GM18520 (cell line): ENCODE measurements at regions not wholly inside any gene's neighbourhood (a gene's known extent, or its start where the extent isn't known, plus 50 kb on each side); places are given as distances from the start of the nearest gene placed in this dataset.
"Not testable (repeated sequence)": the region's sequence is repeated elsewhere in the genome, so short reads cannot be mapped to it uniquely, and the experiment has no call there.

Source experiments
- ATAC-seq: cut with Tn5 transposase; IDR thresholded peaks from one replicate; pipeline ENCODE4 v1.9.1; 2021; ENCODE audit not compliant: unreplicated experiment

- not testable (repeated sequence) for ATAC-seq
These were observed 135.2 kb downstream of the FAM72B start for GRCh38 chr1:121048769-121049443.

GRCh38 chr1:121050097-121050496, 134.0 kb downstream of the FAM72B start:
- ATAC-seq: not testable (repeated sequence)

GRCh38 chr1:121051161-121051790, 132.9 kb downstream of the FAM72B start:
- not testable (repeated sequence) for ATAC-seq

GRCh38 chr1:121052081-121052660, 132.0 kb downstream of the FAM72B start:
- ATAC-seq: not testable (repeated sequence)

GRCh38 chr1:121054928-121055327, 129.2 kb downstream of the FAM72B start:
- not testable (repeated sequence) for ATAC-seq

- not testable (repeated sequence) for ATAC-seq
These were observed 117.2 kb downstream of the FAM72B start for GRCh38 chr1:121066925-121067324.

GRCh38 chr1:121068738-121069499, 115.2 kb downstream of the FAM72B start:
- not testable (repeated sequence) for ATAC-seq

- ATAC-seq: not testable (repeated sequence)
These were observed 110.3 kb downstream of the FAM72B start for GRCh38 chr1:121073852-121074251.

- ATAC-seq: not testable (repeated sequence)
These were observed 108.8 kb downstream of the FAM72B start for GRCh38 chr1:121075254-121075805.

GRCh38 chr1:121076674-121077073, 107.5 kb downstream of the FAM72B start:
- peak; percentile 77 for ATAC-seq

GRCh38 chr1:121079655-121080054, 104.5 kb downstream of the FAM72B start:
- not testable (repeated sequence) for ATAC-seq

- ATAC-seq: not testable (repeated sequence)
These were observed 103.8 kb downstream of the FAM72B start for GRCh38 chr1:121080197-121080903.

GRCh38 chr1:121080904-121081264, 103.3 kb downstream of the FAM72B start:
- ATAC-seq: not testable (repeated sequence)

- not testable (repeated sequence) for ATAC-seq
These were observed 102.4 kb downstream of the FAM72B start for GRCh38 chr1:121081625-121082199.

- not testable (repeated sequence) for ATAC-seq
These were observed 101.1 kb downstream of the FAM72B start for GRCh38 chr1:121082995-121083394.

GRCh38 chr1:121086249-121086648, 97.9 kb downstream of the FAM72B start:
- not testable (repeated sequence) for ATAC-seq

GRCh38 chr1:121087221-121087620, 96.9 kb downstream of the FAM72B start:
- ATAC-seq: not testable (repeated sequence)

- not testable (repeated sequence) for ATAC-seq
These were observed 95.6 kb downstream of the FAM72B start for GRCh38 chr1:121088568-121088967.

- not testable (repeated sequence) for ATAC-seq
These were observed 91.7 kb downstream of the FAM72B start for GRCh38 chr1:121092329-121092968.
